Astrocyte of the hippocampus (primary cell): ENCODE measurements at regions not wholly inside any gene's neighbourhood (a gene's known extent, or its start where the extent isn't known, plus 50 kb on each side); places are given as distances from the start of the nearest gene placed in this dataset.
"Not testable (repeated sequence)": the region's sequence is repeated elsewhere in the genome, so short reads cannot be mapped to it uniquely, and the experiment has no call there.

ENCODE experiments used
- DNase-seq: peaks from one replicate; pipeline ENCODE4 v3.0.0; 2011; ENCODE audit warnings: low read depth, low spot score

- peak; percentile 85 for DNase-seq
Measured at GRCh38 chr10:22086730-22087401, 83.3 kb upstream of the DNAJC1 start.

DNA sequence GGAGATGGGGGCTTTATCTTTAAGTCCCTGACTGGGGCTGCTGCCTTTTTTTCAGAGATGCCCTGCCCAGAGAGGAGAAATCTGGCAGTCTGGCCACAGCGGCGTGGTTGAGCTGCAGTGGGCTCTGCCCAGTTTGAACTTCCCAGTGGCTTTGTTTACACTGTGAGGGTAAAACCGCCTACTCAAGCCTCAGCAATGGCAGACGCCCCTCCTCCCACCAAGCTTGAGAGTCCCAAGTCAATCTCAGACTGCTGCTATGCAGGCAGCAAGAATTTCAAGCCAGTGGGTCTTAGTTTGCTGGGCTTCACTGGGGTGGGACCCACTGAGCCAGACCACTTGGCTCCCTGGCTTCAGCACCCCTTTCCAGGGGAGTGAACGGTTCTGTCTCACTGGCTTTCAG, 76.4 kb upstream of the DNAJC1 start:
- not testable (repeated sequence) for DNase-seq

DNA sequence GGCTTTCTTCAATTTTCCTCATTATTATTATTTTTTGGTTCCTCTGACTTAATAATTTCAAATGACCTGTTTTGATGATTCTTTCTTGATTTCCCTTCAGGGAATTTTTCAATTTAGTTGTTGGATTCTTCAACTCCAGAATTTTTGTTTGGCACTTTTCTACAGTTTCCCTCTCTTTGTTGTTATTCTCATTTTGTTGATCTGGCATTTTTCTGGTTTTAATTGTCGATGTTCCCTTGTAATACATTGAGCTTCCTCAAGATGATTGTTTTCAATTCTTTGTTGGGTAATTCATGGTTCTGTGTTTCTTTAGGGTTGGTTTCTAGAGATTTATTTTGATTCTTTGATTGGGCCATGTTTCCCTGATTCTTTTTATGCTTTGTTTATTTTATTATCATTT, 67.8 kb upstream of the DNAJC1 start:
- DNase-seq, result no peak

GRCh38 chr10:22067091-22067490, 63.6 kb upstream of the DNAJC1 start:
- DNase-seq, result no peak

DNA sequence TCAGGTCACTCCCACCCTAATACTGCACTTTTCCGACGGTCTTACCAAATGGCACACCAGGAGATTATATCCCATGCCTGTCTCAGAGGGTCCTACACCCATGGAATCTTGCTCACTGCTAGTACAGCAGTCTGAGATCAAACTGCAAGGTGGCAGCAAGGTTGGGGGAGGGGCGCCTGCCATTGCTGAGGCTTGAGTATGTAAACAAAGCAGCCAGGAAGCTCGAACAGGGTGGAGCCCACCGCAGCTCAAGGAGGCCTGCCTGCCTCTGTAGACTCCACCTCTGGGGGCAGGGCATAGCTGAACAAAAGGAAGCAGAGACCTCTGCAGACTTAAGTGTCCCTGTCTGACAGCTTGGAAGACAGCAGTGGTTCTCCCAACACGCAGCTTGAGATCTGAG, 57.5 kb upstream of the DNAJC1 start:
- not testable (repeated sequence) for DNase-seq

DNA sequence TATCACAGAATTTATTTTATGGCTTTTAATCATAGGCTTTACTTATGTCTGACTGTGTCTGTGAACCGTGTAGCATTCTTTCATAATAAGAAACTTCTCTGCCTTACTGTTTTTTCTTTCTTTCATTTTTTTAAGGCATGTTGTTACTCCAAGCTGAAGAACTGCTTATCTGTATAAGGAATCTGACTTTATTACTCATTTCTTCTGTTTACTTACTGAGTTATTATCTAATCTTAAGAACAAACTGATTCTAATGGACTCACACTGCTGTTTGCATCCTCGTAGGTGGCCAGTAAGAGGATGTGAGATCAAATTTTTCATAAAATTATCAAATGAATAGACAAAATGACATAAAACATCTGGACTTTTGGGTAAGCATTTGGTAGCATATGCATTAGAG, 54.7 kb upstream of the DNAJC1 start:
- DNase-seq, result no peak

DNA sequence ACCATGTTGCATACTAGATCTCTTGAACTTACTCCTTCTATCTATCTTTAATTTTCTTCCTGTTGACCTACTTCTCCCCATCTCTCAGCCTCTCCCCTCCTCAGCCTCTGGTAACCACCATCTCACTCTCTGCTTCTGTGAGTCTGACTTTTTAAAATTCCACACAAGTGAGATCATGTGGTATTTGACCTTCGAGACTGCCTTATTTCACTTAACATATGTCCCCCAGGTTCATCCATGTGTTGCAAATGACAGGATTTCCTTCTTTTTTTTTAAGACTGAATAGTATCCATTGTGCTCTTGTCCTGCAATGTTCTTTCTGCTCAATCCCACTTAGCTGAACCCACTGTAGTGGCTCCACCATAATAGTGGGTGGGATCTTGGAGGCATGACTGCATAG, 51.4 kb upstream of the DNAJC1 start:
- DNase-seq, result no peak
